ENCODE measurements at regions not wholly inside any gene's neighbourhood (a gene's known extent, or its start where the extent isn't known, plus 50 kb on each side); places are given as distances from the start of the nearest gene placed in this dataset.

GRCh38 chr1:208903251-208903905 lies 659.2 kb upstream of the PLXNA2 start:
- Histone ChIP-seq H3K9me2 (replicated peaks; ENCODE audit: insufficient read depth, low read length) (no peaks in the 10 kb centered on the region), H3K9ac (ENCODE audit: low read length) (no peak overlapping the region), H3K36me3 (replicated peaks; ENCODE audit: insufficient read depth, low read length) (no peaks in the 10 kb centered on the region), H3K4me1 (ENCODE audit: low read length) (peaks cover 9% of the 10 kb centered on the region), H4K20me1 (ENCODE audit: insufficient read depth, low read length) (no peaks in the 10 kb centered on the region), H3K4me2 (ENCODE audit: low read depth, low read length) (no peak overlapping the region), H2AFZ (ENCODE audit: low read length) (no peak overlapping the region), H3K27ac (ENCODE audit: low read length) (no peak overlapping the region), H3K9me3 (replicated peaks; ENCODE audit: insufficient read depth, low read length) (no peaks in the 10 kb centered on the region), H3K79me2 (ENCODE audit: low read length) (no peaks in the 10 kb centered on the region), H3K4me3 (ENCODE audit: low read length) (no peak overlapping the region), H3K27me3 (replicated peaks; ENCODE audit: insufficient read depth, low read length) (no peaks in the 10 kb centered on the region), H3F3A (ENCODE audit: insufficient read depth, low read length) (no peaks in the 10 kb centered on the region)
- no peak for TF ChIP-seq EZH2phosphoT487 (IDR thresholded peaks at IDR 0.05; ENCODE audit: low read length)
- no peak for TF ChIP-seq EZH2 (optimal IDR thresholded peaks at IDR 0.05; ENCODE audit: low read depth, low read length)
- TF ChIP-seq, protein P1, sequence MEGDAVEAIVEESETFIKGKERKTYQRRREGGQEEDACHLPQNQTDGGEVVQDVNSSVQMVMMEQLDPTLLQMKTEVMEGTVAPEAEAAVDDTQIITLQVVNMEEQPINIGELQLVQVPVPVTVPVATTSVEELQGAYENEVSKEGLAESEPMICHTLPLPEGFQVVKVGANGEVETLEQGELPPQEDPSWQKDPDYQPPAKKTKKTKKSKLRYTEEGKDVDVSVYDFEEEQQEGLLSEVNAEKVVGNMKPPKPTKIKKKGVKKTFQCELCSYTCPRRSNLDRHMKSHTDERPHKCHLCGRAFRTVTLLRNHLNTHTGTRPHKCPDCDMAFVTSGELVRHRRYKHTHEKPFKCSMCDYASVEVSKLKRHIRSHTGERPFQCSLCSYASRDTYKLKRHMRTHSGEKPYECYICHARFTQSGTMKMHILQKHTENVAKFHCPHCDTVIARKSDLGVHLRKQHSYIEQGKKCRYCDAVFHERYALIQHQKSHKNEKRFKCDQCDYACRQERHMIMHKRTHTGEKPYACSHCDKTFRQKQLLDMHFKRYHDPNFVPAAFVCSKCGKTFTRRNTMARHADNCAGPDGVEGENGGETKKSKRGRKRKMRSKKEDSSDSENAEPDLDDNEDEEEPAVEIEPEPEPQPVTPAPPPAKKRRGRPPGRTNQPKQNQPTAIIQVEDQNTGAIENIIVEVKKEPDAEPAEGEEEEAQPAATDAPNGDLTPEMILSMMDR (IDR thresholded peaks at IDR 0.05; ENCODE audit: low read length): no peak
- no peak for DNase-seq

DNA sequence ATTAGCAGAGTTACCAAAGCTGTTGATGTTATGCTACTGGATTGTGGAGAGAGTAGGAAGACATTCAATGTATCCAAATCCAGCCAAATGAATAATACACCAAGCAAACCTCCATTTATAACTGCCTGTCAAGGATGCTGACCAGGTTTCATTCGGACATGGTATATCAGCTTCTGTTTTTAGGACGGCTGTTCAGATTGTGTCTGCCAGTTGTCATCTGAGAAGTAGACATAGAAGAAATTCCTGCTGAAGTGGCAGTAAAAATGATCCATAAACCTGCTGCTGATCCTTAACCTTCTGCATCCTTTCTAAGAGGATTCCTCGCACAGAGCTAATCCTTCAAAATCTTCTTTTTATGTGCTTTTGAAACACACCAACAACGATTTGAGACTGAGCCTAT lies 663.6 kb upstream of the PLXNA2 start:
- Histone ChIP-seq H3K79me2 (ENCODE audit: low read length) (no peaks in the 10 kb centered on the region), H4K20me1 (ENCODE audit: insufficient read depth, low read length) (no peaks in the 10 kb centered on the region), H3K27ac (ENCODE audit: low read length) (no peak overlapping the region), H3K4me2 (ENCODE audit: low read depth, low read length) (no peak overlapping the region), H3F3A (ENCODE audit: insufficient read depth, low read length) (no peaks in the 10 kb centered on the region), H3K9me2 (replicated peaks; ENCODE audit: insufficient read depth, low read length) (no peaks in the 10 kb centered on the region), H2AFZ (ENCODE audit: low read length) (no peak overlapping the region), H3K4me1 (ENCODE audit: low read length) (no peaks in the 10 kb centered on the region), H3K36me3 (replicated peaks; ENCODE audit: insufficient read depth, low read length) (no peaks in the 10 kb centered on the region), H3K9ac (ENCODE audit: low read length) (no peak overlapping the region), H3K4me3 (ENCODE audit: low read length) (no peak overlapping the region), H3K9me3 (replicated peaks; ENCODE audit: insufficient read depth, low read length) (no peaks in the 10 kb centered on the region), H3K27me3 (replicated peaks; ENCODE audit: insufficient read depth, low read length) (no peaks in the 10 kb centered on the region)
- no peak for TF ChIP-seq EZH2phosphoT487 (IDR thresholded peaks at IDR 0.05; ENCODE audit: low read length)
- TF ChIP-seq, protein P1 (IDR thresholded peaks at IDR 0.05; ENCODE audit: low read length): no peak
- no peak for TF ChIP-seq EZH2 (optimal IDR thresholded peaks at IDR 0.05; ENCODE audit: low read depth, low read length)
- no peak for DNase-seq

DNA sequence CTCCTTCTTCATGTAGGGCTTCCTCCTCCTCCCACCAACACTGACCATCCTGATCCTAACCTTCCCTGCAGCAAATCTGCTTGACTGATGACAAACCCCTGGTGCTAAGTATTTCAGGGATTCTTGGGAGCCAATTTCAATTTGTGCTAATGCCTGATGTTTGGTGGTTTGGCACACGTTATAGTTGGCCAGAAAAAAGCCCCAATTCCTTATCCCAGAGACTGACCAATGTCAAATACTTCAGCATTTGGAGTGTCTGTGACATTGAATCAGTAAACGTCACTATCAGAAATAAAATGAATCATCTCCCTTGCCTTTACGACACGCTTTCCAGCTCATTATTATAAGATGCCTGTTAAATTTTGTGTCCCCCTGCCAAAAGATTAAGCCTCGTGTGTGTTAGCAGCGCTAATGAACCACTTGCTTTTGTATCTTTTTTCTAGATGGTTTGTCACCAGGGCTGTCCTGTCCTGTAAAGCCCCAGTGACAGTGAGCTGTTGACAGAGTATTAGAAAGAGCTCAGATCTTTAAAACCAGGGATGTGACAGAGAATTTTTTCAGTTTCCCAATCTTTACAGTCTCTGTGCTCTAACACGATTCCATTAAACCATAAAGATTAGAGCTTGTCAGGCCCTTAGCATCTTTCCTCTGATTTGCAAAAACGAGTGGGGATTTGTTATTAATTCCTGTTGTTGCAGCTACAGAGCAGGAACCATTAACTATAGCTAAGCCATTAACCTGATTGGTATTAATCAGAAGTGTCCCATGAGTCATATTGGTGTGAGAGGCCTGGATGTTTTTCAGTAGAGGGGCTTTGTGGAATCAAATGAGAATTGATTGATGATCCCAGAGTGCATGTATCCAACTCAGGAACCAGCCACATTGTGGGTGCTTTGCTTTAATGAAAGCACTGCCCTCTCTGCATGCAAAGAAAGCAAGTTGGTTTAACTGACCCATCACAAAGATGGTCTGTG lies 665.1 kb upstream of the PLXNA2 start:
- no peaks in the 10 kb centered on the region for H3K9me3 ChIP-seq (replicated peaks; ENCODE audit: insufficient read depth, low read length)
- H3K4me1 ChIP-seq (ENCODE audit: low read length): no peaks in the 10 kb centered on the region
- H3K27ac ChIP-seq (ENCODE audit: low read length): no peak overlapping the region
- H3K79me2 ChIP-seq (ENCODE audit: low read length): no peaks in the 10 kb centered on the region
- H4K20me1 ChIP-seq (ENCODE audit: insufficient read depth, low read length): no peaks in the 10 kb centered on the region
- no peaks in the 10 kb centered on the region for H3K9me2 ChIP-seq (replicated peaks; ENCODE audit: insufficient read depth, low read length)
- no peak overlapping the region for H3K4me3 ChIP-seq (ENCODE audit: low read length)
- H3F3A ChIP-seq (ENCODE audit: insufficient read depth, low read length): no peaks in the 10 kb centered on the region
- no peak for TF ChIP-seq EZH2 (optimal IDR thresholded peaks at IDR 0.05; ENCODE audit: low read depth, low read length)
- TF ChIP-seq, protein P1 (IDR thresholded peaks at IDR 0.05; ENCODE audit: low read length): no peak
- no peak for TF ChIP-seq EZH2phosphoT487 (IDR thresholded peaks at IDR 0.05; ENCODE audit: low read length)
- no peak overlapping the region for H3K4me2 ChIP-seq (ENCODE audit: low read depth, low read length)
- H3K27me3 ChIP-seq (replicated peaks; ENCODE audit: insufficient read depth, low read length): no peaks in the 10 kb centered on the region
- H3K9ac ChIP-seq (ENCODE audit: low read length): no peak overlapping the region
- no peak overlapping the region for H2AFZ ChIP-seq (ENCODE audit: low read length)
- no peak for DNase-seq
- H3K36me3 ChIP-seq (replicated peaks; ENCODE audit: insufficient read depth, low read length): no peaks in the 10 kb centered on the region

Measured in MM.1S (cell line).